Coronary artery (tissue), 2 donors: ENCODE measurements at regions not wholly inside any gene's neighbourhood (a gene's known extent, or its start where the extent isn't known, plus 50 kb on each side); places are given as distances from the start of the nearest gene placed in this dataset.

ENCODE experiments used
- DNase-seq: peaks from one replicate; pipeline ENCODE4 v3.0.0-alpha.2; 2017; ENCODE audit warnings: low spot score
- H3K27ac ChIP-seq, 2 donors: fragments of 200-600 bp; sonication (generic); one replicate each; pipeline ENCODE4 v1.5.1; 2016 to 2019
- H3K4me3 ChIP-seq: fragments of 200-600 bp; sonication (generic); 2 replicates; pipeline ENCODE4 v1.5.1; 2016; ENCODE audit warnings: mild to moderate bottlenecking, moderate library complexity
- CTCF ChIP-seq: fragments of 200-600 bp; sonication (generic); IDR thresholded peaks from one replicate; pipeline ENCODE4 v1.5.1; 2019; ENCODE audit warnings: antibody characterized with exemption

DNA sequence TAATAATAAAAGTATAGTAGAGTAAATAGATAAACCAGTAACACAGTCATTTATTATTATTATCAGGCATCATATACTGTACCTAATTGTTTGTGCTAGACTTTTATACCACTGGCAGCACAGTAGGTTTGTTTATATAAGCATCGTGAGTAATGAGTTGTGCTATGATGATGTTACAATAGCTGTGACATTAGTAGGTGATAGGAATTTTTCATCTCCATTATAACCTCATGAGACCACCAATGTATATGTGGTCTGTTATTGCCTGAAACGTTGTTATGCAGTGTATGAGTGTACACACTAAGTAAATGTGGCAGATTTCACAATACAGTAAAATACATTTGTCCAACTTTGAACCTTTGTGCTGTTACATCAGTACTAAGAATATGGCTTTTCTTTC is 72.7 kb upstream of the SPATA31D4 start:
- no peak for DNase-seq
- Histone ChIP-seq H3K4me3 (no peak overlapping the region), H3K27ac (no peak overlapping the region)
- TF ChIP-seq CTCF: no peak

- no peak for TF ChIP-seq CTCF
- Histone ChIP-seq H3K27ac (no peak overlapping the region), H3K4me3 (no peak overlapping the region)
- DNase-seq: no peak
Observed at GRCh38 chr9:81858657-81859430, 69.4 kb upstream of the SPATA31D4 start.

DNA sequence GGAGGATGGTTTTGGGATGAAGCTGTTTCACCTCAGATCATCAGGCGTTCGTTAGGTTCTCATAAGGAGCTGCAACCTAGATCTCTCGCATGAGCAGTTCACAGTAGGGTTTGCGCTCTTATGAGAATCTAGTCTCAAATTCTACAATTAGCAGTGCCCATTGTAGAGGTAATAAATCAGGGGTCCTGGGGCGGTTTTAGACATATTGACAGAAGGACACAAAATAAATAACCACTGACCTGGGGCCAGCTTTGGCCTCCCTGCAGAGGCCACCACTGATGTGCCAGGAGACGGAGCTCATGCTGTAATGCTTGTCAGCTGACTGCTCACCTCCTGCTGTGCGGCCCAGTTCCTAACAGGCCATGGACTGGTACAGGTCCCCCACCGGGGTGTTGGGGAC is 67.6 kb upstream of the SPATA31D4 start:
- no peak for TF ChIP-seq CTCF
- Histone ChIP-seq H3K4me3 (no peak overlapping the region), H3K27ac (no peak overlapping the region)
- no peak for DNase-seq

- DNase-seq: no peak
- Histone ChIP-seq H3K4me3 (no peak overlapping the region), H3K27ac (no peak overlapping the region)
- TF ChIP-seq CTCF: no peak
Observed at GRCh38 chr9:81861644-81862043, 66.6 kb upstream of the SPATA31D4 start.

DNA sequence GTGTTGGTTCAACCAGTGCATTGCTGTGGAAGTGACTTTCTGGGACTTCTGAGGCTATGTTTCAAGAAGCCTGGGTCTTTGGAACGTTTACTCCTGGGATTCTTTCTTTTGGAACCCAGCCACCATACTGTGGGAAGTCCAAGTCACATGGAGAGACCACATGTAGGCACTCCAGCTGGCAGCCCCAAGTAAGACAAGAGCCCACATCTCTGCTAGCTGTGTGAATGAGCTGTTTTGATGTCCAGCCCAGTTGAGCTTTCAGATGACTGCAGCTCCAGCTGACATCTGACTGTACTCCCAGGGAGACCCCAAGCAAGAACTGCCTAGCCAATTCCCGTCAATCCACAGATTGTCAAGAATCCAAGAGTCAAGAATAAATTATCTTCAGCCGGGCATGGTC is 60.1 kb upstream of the SPATA31D4 start:
- H3K4me3 ChIP-seq: no peak overlapping the region
- no peak overlapping the region for H3K27ac ChIP-seq
- TF ChIP-seq CTCF: no peak
- DNase-seq: no peak

DNA sequence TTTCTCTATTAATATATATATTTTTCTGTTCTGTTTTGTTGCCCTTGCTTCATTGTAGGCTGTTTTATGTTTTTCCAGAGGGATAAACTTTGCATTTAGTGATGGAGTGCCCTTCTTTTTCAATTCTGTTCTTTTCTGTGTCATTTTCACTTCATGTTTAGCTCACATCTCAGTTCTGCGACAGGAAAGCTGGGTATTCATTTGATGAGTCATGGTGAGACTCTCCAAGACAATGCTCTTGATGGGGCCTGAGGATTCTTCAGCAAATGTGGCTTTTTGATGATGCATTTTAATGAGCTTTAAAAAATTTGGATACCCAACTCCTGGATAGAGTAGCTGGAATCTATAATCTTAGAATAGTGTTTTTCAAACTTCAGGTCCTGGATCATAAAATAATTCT is 56.5 kb upstream of the SPATA31D4 start:
- TF ChIP-seq CTCF: no peak
- DNase-seq: no peak
- H3K4me3 ChIP-seq: no peak overlapping the region

DNA sequence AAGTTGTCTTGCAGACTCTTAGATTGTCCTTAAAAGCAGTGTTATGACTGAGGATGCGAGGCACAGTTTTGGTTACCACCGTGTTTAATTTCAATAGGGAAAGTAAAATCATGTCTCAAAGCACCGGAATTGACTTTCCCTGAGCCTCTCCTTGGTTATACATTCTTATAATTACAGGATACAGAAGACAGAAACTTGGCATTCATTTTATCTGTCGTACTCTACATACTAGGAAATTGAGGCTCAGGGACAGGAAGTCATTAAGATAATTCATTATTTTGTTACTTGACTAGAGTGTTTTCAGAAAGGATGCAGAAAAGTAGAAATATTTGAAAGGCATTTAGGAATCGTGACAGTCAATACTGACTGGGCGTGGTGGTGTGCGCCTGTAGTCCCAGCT is 54.0 kb upstream of the SPATA31D4 start:
- H3K27ac ChIP-seq: no peak overlapping the region
- H3K4me3 ChIP-seq: no peak overlapping the region
- TF ChIP-seq CTCF: no peak
- no peak for DNase-seq

More for the DNA sequence above, 56.5 kb upstream of the SPATA31D4 start:
- no peak overlapping the region for H3K27ac ChIP-seq
